Gastrocnemius medialis (tissue), 4 donors: ENCODE measurements at regions not wholly inside any gene's neighbourhood (a gene's known extent, or its start where the extent isn't known, plus 50 kb on each side); places are given as distances from the start of the nearest gene placed in this dataset.

Experiments
- CTCF ChIP-seq, 5 experiments: fragments of 450-650 bp in 3 of 5; fragments of 200-600 bp in 2 of 5; sonication (generic) in 2 of 5; IDR thresholded peaks in 4 of 5; conservative IDR thresholded peaks in 1 of 5; 1 replicate in 4 of 5; 2 replicates in 1 of 5; pipeline ENCODE4 v1.5.1; 2016 to 2019; ENCODE audit warnings: antibody characterized with exemption in 5 of 5, mild to moderate bottlenecking in 3 of 5, moderate library complexity in 3 of 5
- POLR2A ChIP-seq, 2 donors: fragments of 450-650 bp; IDR thresholded peaks; one replicate each; pipeline ENCODE4 v1.6.1; 2017; ENCODE audit warnings: antibody characterized with exemption in 2 of 2, mild to moderate bottlenecking in 2 of 2, moderate library complexity in 2 of 2

- TF ChIP-seq CTCF (IDR thresholded peaks at IDR 0.05 in 4 of 5, conservative IDR thresholded peaks at IDR 0.05 in 1 of 5) (no peak), POLR2A (IDR thresholded peaks at IDR 0.05) (no peak)
Observed at GRCh38 chr20:52899041-52899608, 73.0 kb upstream of the TSHZ2 start.
